Frontal cortex (tissue), 3 donors: ENCODE measurements at regions not wholly inside any gene's neighbourhood (a gene's known extent, or its start where the extent isn't known, plus 50 kb on each side); places are given as distances from the start of the nearest gene placed in this dataset.

Experiments
- DNase-seq, 2 donors: peaks; one replicate each; pipeline ENCODE4 v3.0.0; 2012; ENCODE audit warnings: low spot score in 2 of 2
- FAIRE-seq: peaks from 2 replicates; lab custom pipeline; 2012; peaks lifted over from hg19 to GRCh38; lab: Jason Lieb, UNC
- donor health status: control.
- donor health status: control.
- donor health status: control.

DNA sequence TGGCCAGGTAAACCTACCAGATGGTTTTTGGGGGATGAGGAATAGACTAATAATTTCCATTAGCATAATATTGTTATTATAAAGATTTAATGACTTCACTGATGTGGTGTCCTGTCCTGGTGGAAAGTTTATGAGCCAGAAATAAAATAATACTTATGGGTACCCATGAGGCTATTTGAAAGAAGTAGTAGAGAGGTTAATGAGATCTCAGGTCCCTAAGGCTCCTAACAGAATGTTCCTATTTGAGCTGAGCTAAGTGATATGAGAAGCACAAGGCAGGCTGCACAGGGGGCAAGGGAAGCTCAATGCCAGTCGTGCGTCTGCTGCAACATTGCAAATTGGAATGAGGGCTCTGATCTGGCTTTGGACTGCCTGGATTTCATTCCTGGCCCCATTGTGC is 174.1 kb downstream of the BMP2 start:
- FAIRE-seq, result no peak

DNA sequence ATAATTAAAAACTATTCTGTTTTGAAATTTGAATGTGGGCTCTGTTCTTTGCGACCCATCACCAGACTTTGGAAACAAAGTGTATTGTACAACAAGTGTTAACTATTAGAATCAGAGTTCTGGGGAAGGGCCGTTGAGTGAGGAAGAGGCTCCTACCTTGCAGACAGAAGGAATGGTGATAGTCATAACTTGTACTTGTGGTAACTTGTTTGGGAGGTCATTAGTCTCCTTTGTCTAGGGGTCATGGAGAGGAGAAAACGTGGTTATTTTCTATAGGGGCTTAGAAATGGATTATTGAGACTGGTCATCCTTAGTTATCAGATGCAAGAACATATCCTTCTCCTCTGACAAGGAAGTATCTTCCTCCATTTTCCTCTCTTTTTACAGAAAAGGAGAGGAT is 174.8 kb downstream of the BMP2 start:
- DNase-seq, result no peak
- FAIRE-seq, result no peak

More for the DNA sequence above, 174.1 kb downstream of the BMP2 start:
- no peak for DNase-seq

DNA sequence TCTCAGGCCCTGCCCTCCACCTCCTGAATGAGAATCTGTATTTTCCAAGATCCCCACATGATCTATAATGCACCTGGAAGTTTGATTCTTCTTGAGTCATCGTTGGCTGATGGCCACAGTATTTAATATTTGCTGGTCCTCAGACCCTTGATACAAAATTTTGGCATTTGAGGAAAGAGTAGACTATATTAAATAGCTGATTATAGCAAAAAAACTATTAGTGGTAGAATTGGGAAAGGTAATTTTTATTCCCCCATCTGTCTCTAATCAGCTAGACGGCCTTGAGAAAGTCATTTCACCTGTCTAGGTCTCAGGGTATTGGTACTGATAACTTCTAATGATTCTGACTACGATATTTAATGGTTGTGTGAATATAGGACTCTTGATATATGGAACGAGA is 176.8 kb downstream of the BMP2 start:
- DNase-seq (no peak), FAIRE-seq (no peak)

- FAIRE-seq (no peak), DNase-seq (no peak)
These were observed 186.1 kb downstream of the BMP2 start for GRCh38 chr20:6953611-6954010.

DNA sequence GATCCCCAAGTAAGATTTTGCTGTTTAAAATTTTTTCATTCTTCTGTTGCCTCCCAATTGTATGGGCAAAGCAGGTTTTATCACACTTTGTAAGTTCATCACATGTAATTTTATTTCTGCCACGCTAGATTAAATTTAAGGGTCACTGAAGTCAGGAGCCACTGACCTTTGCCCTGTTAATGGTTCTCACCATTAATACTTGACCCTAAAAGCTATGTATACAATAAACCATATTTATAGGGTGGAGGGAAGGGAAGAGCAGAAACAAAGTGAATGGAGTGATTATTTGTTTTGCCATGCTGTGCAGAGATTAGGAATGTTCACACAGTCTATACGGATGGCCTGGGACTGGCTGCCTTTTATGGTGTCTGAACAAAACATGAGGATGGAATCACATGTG is 186.7 kb downstream of the BMP2 start:
- FAIRE-seq (no peak), DNase-seq (no peak)

DNA sequence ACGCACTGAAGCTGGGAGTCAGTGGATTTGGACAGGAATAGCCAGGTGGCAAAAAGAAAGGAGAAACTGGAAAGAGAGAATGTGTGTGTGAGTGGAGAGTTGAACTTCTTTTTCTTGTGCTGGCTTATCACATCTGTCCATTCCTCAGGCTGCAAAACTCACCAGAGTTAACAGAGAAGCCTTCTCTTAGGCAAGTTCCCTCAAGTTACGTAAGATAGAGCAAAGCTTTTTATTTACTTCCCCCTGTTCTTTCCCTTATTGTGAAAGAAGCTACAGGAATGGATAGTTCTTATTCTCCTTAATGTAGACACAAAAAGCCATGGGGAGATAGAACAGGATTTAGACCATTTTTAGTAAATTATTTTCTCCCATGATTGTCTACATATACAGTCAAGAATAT is 188.6 kb downstream of the BMP2 start:
- DNase-seq (no peak), FAIRE-seq (no peak)

GRCh38 chr20:6956574-6956973 is 189.1 kb downstream of the BMP2 start:
- no peak for DNase-seq
- FAIRE-seq, result no peak

- no peak for DNase-seq
- FAIRE-seq, result no peak
These were observed 192.4 kb downstream of the BMP2 start for GRCh38 chr20:6959900-6960312.

GRCh38 chr20:6966721-6967120 is 199.2 kb downstream of the BMP2 start:
- DNase-seq, result no peak
- FAIRE-seq, result no peak

DNA sequence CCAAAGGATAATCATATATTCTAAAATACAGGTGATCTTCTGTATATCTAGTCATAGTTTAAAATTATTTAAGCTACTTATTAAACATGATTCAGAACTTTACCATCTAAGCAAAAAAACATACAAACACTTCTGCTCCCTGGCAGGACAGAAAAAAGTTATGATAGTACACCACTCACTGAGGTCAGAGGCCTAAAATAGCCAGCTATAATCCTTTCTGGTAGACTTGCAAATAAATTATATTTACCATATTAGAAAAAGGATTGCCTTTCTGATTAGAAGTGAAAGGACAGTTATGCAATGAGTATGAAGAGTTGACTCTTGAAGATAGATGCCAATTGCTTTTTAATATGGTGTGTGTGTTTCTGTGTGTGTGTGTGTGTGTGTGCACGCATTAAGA is 207.4 kb downstream of the BMP2 start:
- FAIRE-seq (no peak), DNase-seq (no peak)

- no peak for DNase-seq
- FAIRE-seq, result no peak
These were observed 207.8 kb downstream of the BMP2 start for GRCh38 chr20:6975311-6975710.

- FAIRE-seq (no peak), DNase-seq (no peak)
These were observed 208.8 kb downstream of the BMP2 start for GRCh38 chr20:6976106-6976900.

- FAIRE-seq (no peak), DNase-seq (no peak)
These were observed 212.1 kb downstream of the BMP2 start for GRCh38 chr20:6979621-6980020.

DNA sequence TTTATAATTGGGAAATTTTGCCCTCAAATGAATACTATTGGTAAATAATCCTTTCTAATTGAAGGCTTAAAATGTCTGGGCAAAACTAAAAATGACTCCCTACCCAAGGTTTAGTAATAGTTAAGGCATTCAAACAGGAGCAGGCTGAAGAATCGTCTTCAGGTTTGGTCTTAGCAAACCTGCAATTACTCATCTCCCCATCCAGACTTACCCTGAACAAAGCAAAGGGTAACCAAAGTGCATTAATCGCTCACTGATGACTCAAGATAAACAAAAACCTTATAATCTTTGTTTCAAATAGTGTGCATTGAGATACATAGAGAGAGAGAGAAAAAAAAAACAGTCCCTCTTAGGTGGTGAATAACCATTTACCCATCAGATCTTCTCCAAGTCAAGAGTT is 225.5 kb downstream of the BMP2 start:
- DNase-seq (no peak), FAIRE-seq (no peak)

DNA sequence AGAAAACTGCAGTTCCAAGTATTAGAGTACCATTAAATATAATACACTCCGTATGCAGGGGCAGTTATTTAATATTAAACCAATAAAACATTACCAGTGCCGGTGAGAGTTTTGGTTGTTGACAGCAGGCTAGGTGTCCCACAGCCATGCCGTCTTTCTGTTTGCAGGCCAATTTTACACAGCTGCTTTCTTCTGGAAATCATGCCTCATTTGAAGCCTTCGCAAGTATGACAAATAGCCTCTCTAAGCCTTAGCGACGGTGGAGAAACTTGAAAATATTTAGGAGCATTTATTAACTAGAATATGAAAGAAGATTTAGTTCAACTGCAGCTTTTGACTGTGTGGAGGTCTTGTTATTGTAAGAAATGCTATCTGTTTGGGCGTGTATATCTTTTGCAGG is 226.0 kb downstream of the BMP2 start:
- DNase-seq (no peak), FAIRE-seq (no peak)

GRCh38 chr20:6994452-6994851 is 227.0 kb downstream of the BMP2 start:
- no peak for FAIRE-seq
- DNase-seq, result no peak

DNA sequence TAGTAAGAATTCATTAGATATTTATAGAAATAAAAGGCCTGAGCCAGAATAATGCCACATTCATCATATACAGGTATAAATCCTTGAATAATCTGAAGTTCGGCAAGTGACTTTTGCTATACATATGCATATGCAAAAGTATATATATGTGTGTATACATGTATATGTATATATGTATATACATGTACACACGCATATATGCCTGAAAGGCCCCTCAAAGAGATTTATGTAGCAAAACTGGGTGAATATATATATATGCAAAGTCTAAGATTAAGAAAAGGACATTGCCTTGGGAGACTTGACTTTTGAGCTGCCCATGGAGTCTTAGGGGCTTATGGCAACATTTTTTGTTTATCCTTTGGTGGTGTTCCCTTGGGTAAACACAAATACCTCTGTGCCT is 231.4 kb downstream of the BMP2 start:
- no peak for DNase-seq
- no peak for FAIRE-seq

GRCh38 chr20:6999381-6999780 is 231.9 kb downstream of the BMP2 start:
- FAIRE-seq (no peak), DNase-seq (no peak)

- no peak for DNase-seq
- FAIRE-seq, result no peak
These were observed 236.1 kb downstream of the BMP2 start for GRCh38 chr20:7003598-7003997.

- no peak for DNase-seq
- FAIRE-seq, result no peak
These were observed 237.3 kb downstream of the BMP2 start for GRCh38 chr20:7004801-7005200.

DNA sequence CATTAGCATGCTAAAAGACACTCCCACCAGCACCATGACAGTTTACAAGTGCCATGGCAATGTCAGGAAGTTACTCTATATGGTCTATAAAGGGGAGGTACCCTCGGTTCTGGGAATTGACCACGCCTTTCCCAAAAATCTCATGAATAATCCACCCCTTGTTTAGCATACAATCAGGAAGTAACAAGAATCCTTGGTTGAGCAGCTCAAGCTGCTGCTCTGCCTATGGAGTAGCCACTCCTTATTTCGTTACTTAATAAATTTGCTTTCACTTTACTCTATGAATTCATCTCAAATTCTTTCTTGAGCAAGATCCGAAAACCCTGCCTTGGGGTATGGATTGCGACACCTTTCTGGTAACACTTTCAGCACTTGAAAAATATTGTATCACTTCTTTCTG is 243.0 kb downstream of the BMP2 start:
- FAIRE-seq, result no peak
- DNase-seq, result no peak

DNA sequence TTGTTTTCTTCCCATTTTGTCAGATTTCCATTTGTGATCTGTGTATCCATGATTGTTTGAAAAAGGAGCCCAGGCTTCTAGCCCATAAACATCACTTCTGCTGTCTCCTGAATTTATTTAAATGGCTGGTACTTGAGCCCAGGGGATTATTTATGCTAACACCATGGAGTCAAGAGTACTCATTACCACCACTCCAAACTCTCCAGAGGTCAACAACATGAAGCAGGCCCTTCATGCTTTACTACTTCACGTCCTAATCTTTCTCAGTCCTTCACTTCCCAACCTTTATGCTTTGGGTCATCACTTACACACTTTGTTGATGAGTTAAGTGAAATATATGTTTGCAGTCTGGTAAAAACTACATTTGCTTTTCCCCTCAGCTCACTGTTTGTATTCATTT is 247.8 kb downstream of the BMP2 start:
- DNase-seq (no peak), FAIRE-seq (no peak)
